GM12878 (cell line): ENCODE measurements at regions not wholly inside any gene's neighbourhood (a gene's known extent, or its start where the extent isn't known, plus 50 kb on each side); places are given as distances from the start of the nearest gene placed in this dataset.

Experiments used
- ATAC-seq: fragments of 200-7000 bp; cut with Tn5 transposase; 3 replicates; pipeline ENCODE4 v1.9.1; 2020; ENCODE audit warnings: mild to moderate bottlenecking, moderate library complexity
- BruUV-seq: library from RNA; stranded (reverse); fragments of 400-500 nt; replicated peaks from 2 replicates; lab custom pipeline; 2021; lab: Mats Ljungman, UMichigan
- CTCF ChIA-PET: fragments of 300-600 bp; sonication (Branson Sonifier 250); formaldehyde crosslinking; extraction: SDS; loops from one replicate; lab custom pipeline; 2021; ENCODE audit warnings: inconsistent platforms; lab: Yijun Ruan, JAX
- POLR2A ChIA-PET: fragments of 350-600 bp; formaldehyde crosslinking; extraction: SDS; loops from one replicate; lab custom pipeline; 2021; ENCODE audit warnings: inconsistent platforms; lab: Charles Lee
- RAD21 ChIA-PET: fragments of 300-600 bp; sonication (Branson Sonifier 250); formaldehyde crosslinking; loops from one replicate; lab custom pipeline; 2023; ENCODE audit warnings: antibody characterized with exemption; ENCODE audit not compliant: unreplicated experiment; lab: Charles Lee
- SMC1A ChIA-PET: fragments of 300-600 bp; sonication (Branson Sonifier 250); formaldehyde crosslinking; loops from one replicate; lab custom pipeline; 2023; ENCODE audit not compliant: unreplicated experiment, uncharacterized antibody; lab: Charles Lee
- DNase-seq: peaks from one replicate; pipeline ENCODE4 v3.0.0-alpha.2; 2011; ENCODE audit warnings: low read depth, low spot score
- FAIRE-seq: peaks from 3 replicates; lab custom pipeline; 2011; peaks lifted over from hg19 to GRCh38; lab: Jason Lieb, UNC
- H2AFZ ChIP-seq: 2 replicates; pipeline ENCODE4 v1.6.0; 2011; ENCODE audit warnings: low read depth, low read length, control low read depth; ENCODE audit not compliant: control insufficient read depth
- H3K27ac ChIP-seq: 2 replicates; pipeline ENCODE4 v1.5.1; 2011; ENCODE audit warnings: control low read depth; ENCODE audit not compliant: control insufficient read depth, insufficient read depth
- H3K27me3 ChIP-seq, 2 experiments: replicated peaks in 1 of 2; 2 replicates each; pipeline versions ENCODE4 v1.6.0 to v1.6.1; 2011; ENCODE audit warnings: low read length in 1 of 2; ENCODE audit not compliant: control insufficient read depth in 2 of 2, insufficient read depth in 2 of 2
- H3K36me3 ChIP-seq, 2 experiments: 2 replicates each; pipeline ENCODE4 v1.5.1; 2011; ENCODE audit warnings: low read length in 1 of 2; ENCODE audit not compliant: control insufficient read depth in 2 of 2, insufficient read depth in 2 of 2
- H3K4me1 ChIP-seq: 2 replicates; pipeline ENCODE4 v1.6.1; 2011; ENCODE audit warnings: mild to moderate bottlenecking, low read length, moderate library complexity, mixed read lengths; ENCODE audit not compliant: control insufficient read depth, insufficient read depth
- H3K4me2 ChIP-seq: 2 replicates; pipeline ENCODE4 v1.6.0; 2011; ENCODE audit warnings: control low read depth; ENCODE audit not compliant: control insufficient read depth, insufficient read depth
- H3K4me3 ChIP-seq: fragments of 200-600 bp; sonication (generic); 2 replicates; pipeline ENCODE4 v1.5.1; 2016
- H3K79me2 ChIP-seq: 2 replicates; pipeline ENCODE4 v1.6.0; 2011; ENCODE audit warnings: low read length; ENCODE audit not compliant: control insufficient read depth, insufficient read depth
- H3K9ac ChIP-seq: 2 replicates; pipeline ENCODE4 v1.8.0; 2011; ENCODE audit warnings: low read length, control low read depth, mixed read lengths; ENCODE audit not compliant: control insufficient read depth, insufficient read depth
- H3K9me3 ChIP-seq: replicated peaks from 3 replicates; pipeline ENCODE4 v1.5.1; 2011; ENCODE audit warnings: mild to moderate bottlenecking, low read length; ENCODE audit not compliant: control insufficient read depth, insufficient read depth
- H4K20me1 ChIP-seq: 2 replicates; pipeline ENCODE4 v1.6.0; 2011; ENCODE audit not compliant: control insufficient read depth, insufficient read depth
- ATF7 ChIP-seq: fragments of 450-650 bp; IDR thresholded peaks from 2 replicates; pipeline ENCODE4 v1.6.1; 2016; ENCODE audit warnings: low read depth, mild to moderate bottlenecking
- ETV6 ChIP-seq, 2 experiments: fragments of 450-650 bp in 1 of 2; IDR thresholded peaks in 1 of 2; conservative IDR thresholded peaks in 1 of 2; 2 replicates each; pipeline ENCODE4 v1.6.1; 2014; ENCODE audit warnings: antibody characterized with exemption in 1 of 2, borderline replicate concordance in 1 of 2, low read depth in 1 of 2, mild to moderate bottlenecking in 1 of 2, moderate library complexity in 1 of 2
- KDM1A ChIP-seq: fragments of 200-600 bp; sonication (generic); IDR thresholded peaks from 2 replicates; pipeline ENCODE4 v1.6.1; 2016; ENCODE audit warnings: borderline replicate concordance
- MYB ChIP-seq: fragments of 150-350 bp; IDR thresholded peaks from 2 replicates; pipeline ENCODE4 v1.6.1; 2014; ENCODE audit warnings: mild to moderate bottlenecking, low read depth, low read length, borderline replicate concordance
- POU2F2 ChIP-seq: IDR thresholded peaks from 3 replicates; pipeline ENCODE4 v1.6.1; 2011; ENCODE audit warnings: low read depth, mild to moderate bottlenecking, low read length, borderline replicate concordance
- RUNX3 ChIP-seq: IDR thresholded peaks from 2 replicates; pipeline ENCODE4 v1.6.1; 2012; ENCODE audit warnings: low read length, inconsistent platforms
- SP1 ChIP-seq: IDR thresholded peaks from one replicate; pipeline ENCODE4 v1.6.1; 2011; ENCODE audit warnings: low read depth, low read length
- STAT1 ChIP-seq: fragments of 450-650 bp; conservative IDR thresholded peaks from 2 replicates; pipeline ENCODE4 v1.6.1; 2014; ENCODE audit warnings: antibody characterized with exemption, mild to moderate bottlenecking
- TBL1XR1 ChIP-seq: IDR thresholded peaks from 2 replicates; pipeline ENCODE4 v1.6.1; 2012; ENCODE audit warnings: low read depth, low read length, improper control_type of control experiment
- YBX1 ChIP-seq: fragments of 450-650 bp; IDR thresholded peaks from 2 replicates; pipeline ENCODE4 v1.6.1; 2016; ENCODE audit warnings: antibody characterized with exemption
- WGBS: methylation state at CpG from one replicate; pipeline ENCODE4 v1.1.6; 2016; ENCODE audit warnings: low lambda C conversion rate; ENCODE audit not compliant: insufficient replicate concordance, insufficient coverage; ENCODE audit errors: missing lambda C conversion rate; 5-methylcytosine and 5-hydroxymethylcytosine counted together
- in situ Hi-C: fragments of 300-500 bp; cut with MboI; formaldehyde crosslinking; loops from 9 replicates; pipeline ENCODE4 v1.14.3; 2018; ENCODE audit warnings: mixed read lengths
- intact Hi-C: fragments of 100-400 bp; cut with micrococcal nuclease; formaldehyde crosslinking; loops from one replicate; pipeline ENCODE4 v1.14.2; 2022; ENCODE audit not compliant: unreplicated experiment
- TF ChIP-seq, protein P1 (sequence below): fragments of 450-650 bp; IDR thresholded peaks from 2 replicates; pipeline ENCODE4 v1.6.1; 2017; ENCODE audit warnings: antibody characterized with exemption, mild to moderate bottlenecking, moderate library complexity
- TF ChIP-seq, protein P2 (sequence below): fragments of 450-650 bp; IDR thresholded peaks from 2 replicates; pipeline ENCODE4 v1.6.1; 2017; ENCODE audit warnings: mild to moderate bottlenecking, moderate library complexity
- TF ChIP-seq, protein P3 (sequence below): fragments of 450-650 bp; formaldehyde crosslinking; IDR thresholded peaks from 2 replicates; pipeline ENCODE4 v1.5.0; 2022; ENCODE audit warnings: mild to moderate bottlenecking, missing genetic modification characterization

DNA sequence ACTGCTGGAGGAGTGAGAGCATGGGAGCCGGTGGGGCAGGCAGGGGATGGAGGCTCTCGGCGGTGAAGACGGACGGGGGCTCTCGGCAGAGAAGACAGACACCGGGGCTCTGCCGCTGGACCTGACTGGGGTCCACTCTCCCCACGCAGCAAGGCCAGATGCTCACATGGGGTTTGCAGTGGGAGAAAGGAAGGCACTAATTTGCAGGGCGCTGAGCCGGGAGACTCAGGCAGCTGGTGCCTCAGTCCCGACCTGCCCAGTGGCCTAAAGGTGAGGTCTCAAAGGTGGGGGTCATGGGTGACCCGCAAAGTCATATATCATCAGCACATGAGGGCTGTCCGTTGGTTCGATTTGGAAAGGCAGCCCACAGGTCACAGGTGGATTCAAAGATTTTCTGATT lies 187.3 kb downstream of the ERMARD start (continued):
- no peak for TF ChIP-seq POU2F2
- TF ChIP-seq ETV6 (conservative IDR thresholded peaks at IDR 0.05 in 1 of 2, IDR thresholded peaks at IDR 0.05 in 1 of 2; ENCODE audit: borderline replicate concordance in 1 of 2, low read depth in 1 of 2) = no peak
- no peak for TF ChIP-seq RUNX3
- TF ChIP-seq, protein P1, sequence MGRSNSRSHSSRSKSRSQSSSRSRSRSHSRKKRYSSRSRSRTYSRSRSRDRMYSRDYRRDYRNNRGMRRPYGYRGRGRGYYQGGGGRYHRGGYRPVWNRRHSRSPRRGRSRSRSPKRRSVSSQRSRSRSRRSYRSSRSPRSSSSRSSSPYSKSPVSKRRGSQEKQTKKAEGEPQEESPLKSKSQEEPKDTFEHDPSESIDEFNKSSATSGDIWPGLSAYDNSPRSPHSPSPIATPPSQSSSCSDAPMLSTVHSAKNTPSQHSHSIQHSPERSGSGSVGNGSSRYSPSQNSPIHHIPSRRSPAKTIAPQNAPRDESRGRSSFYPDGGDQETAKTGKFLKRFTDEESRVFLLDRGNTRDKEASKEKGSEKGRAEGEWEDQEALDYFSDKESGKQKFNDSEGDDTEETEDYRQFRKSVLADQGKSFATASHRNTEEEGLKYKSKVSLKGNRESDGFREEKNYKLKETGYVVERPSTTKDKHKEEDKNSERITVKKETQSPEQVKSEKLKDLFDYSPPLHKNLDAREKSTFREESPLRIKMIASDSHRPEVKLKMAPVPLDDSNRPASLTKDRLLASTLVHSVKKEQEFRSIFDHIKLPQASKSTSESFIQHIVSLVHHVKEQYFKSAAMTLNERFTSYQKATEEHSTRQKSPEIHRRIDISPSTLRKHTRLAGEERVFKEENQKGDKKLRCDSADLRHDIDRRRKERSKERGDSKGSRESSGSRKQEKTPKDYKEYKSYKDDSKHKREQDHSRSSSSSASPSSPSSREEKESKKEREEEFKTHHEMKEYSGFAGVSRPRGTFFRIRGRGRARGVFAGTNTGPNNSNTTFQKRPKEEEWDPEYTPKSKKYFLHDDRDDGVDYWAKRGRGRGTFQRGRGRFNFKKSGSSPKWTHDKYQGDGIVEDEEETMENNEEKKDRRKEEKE = no peak
- TF ChIP-seq SP1 = no peak

DNA sequence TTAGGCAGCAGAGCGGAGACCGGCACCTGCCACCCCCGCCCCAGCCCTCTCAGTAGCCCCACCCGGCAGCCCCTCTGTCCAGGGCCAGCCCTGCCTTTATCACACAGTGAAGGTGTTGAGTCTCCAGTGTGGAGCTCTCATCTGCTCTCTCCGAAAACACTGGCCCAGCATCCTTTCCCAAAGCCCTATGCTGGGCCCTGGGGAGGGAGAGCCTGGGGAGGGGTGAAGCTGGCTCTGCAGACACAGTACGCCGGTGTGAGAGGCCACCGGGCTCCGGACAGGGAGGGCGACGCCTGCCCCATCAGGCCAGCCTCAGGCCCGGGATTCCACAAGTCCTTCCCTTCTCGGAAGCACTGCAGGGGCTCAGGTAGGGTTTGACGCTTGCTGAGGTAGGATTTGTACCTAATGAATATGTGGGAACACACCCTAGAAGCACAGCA lies 186.9 kb downstream of the ERMARD start:
- Histone ChIP-seq H3K9me3 (no peaks in the 10 kb centered on the region; the same call in 1 of the 3 replicates), H3K4me1 (no peaks in the 10 kb centered on the region), H3K9ac (no peak overlapping the region), H3K27me3 (no peaks in the 10 kb centered on the region), H3K79me2 (no peaks in the 10 kb centered on the region), H3K36me3 (no peaks in the 10 kb centered on the region), H2AFZ (no peak overlapping the region), H3K4me2 (no peak overlapping the region), H3K4me3 (no peak overlapping the region), H4K20me1 (no peaks in the 10 kb centered on the region), H3K27ac (no peak overlapping the region)
- no peak for TF ChIP-seq KDM1A
- no peak for TF ChIP-seq ATF7
- TF ChIP-seq, protein P2, sequence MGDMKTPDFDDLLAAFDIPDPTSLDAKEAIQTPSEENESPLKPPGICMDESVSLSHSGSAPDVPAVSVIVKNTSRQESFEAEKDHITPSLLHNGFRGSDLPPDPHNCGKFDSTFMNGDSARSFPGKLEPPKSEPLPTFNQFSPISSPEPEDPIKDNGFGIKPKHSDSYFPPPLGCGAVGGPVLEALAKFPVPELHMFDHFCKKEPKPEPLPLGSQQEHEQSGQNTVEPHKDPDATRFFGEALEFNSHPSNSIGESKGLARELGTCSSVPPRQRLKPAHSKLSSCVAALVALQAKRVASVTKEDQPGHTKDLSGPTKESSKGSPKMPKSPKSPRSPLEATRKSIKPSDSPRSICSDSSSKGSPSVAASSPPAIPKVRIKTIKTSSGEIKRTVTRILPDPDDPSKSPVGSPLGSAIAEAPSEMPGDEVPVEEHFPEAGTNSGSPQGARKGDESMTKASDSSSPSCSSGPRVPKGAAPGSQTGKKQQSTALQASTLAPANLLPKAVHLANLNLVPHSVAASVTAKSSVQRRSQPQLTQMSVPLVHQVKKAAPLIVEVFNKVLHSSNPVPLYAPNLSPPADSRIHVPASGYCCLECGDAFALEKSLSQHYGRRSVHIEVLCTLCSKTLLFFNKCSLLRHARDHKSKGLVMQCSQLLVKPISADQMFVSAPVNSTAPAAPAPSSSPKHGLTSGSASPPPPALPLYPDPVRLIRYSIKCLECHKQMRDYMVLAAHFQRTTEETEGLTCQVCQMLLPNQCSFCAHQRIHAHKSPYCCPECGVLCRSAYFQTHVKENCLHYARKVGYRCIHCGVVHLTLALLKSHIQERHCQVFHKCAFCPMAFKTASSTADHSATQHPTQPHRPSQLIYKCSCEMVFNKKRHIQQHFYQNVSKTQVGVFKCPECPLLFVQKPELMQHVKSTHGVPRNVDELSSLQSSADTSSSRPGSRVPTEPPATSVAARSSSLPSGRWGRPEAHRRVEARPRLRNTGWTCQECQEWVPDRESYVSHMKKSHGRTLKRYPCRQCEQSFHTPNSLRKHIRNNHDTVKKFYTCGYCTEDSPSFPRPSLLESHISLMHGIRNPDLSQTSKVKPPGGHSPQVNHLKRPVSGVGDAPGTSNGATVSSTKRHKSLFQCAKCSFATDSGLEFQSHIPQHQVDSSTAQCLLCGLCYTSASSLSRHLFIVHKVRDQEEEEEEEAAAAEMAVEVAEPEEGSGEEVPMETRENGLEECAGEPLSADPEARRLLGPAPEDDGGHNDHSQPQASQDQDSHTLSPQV = no peak
- TF ChIP-seq, protein P3, sequence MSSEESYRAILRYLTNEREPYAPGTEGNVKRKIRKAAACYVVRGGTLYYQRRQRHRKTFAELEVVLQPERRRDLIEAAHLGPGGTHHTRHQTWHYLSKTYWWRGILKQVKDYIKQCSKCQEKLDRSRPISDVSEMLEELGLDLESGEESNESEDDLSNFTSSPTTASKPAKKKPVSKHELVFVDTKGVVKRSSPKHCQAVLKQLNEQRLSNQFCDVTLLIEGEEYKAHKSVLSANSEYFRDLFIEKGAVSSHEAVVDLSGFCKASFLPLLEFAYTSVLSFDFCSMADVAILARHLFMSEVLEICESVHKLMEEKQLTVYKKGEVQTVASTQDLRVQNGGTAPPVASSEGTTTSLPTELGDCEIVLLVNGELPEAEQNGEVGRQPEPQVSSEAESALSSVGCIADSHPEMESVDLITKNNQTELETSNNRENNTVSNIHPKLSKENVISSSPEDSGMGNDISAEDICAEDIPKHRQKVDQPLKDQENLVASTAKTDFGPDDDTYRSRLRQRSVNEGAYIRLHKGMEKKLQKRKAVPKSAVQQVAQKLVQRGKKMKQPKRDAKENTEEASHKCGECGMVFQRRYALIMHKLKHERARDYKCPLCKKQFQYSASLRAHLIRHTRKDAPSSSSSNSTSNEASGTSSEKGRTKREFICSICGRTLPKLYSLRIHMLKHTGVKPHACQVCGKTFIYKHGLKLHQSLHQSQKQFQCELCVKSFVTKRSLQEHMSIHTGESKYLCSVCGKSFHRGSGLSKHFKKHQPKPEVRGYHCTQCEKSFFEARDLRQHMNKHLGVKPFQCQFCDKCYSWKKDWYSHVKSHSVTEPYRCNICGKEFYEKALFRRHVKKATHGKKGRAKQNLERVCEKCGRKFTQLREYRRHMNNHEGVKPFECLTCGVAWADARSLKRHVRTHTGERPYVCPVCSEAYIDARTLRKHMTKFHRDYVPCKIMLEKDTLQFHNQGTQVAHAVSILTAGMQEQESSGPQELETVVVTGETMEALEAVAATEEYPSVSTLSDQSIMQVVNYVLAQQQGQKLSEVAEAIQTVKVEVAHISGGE (CRISPR knock-in tag) = no peak
- TF ChIP-seq TBL1XR1 = no peak
- TF ChIP-seq MYB = no peak
- no peak for TF ChIP-seq STAT1
- TF ChIP-seq YBX1 = no peak
- ATAC-seq (no peak), DNase-seq (no peak), FAIRE-seq (no peak)
- SMC1A ChIA-PET = no interaction called here
- BruUV-seq = no TSS peak
- intact Hi-C loops = no loop called here
- RAD21 ChIA-PET = no interaction called here
- POLR2A ChIA-PET = no interaction called here
- in situ Hi-C loops = no loop called here
- 45% methylated on average over 14 of the region's 14 CpGs for WGBS
- CTCF ChIA-PET = no interaction called here
